ENCODE measurements at regions not wholly inside any gene's neighbourhood (a gene's known extent, or its start where the extent isn't known, plus 50 kb on each side); places are given as distances from the start of the nearest gene placed in this dataset.

DNA sequence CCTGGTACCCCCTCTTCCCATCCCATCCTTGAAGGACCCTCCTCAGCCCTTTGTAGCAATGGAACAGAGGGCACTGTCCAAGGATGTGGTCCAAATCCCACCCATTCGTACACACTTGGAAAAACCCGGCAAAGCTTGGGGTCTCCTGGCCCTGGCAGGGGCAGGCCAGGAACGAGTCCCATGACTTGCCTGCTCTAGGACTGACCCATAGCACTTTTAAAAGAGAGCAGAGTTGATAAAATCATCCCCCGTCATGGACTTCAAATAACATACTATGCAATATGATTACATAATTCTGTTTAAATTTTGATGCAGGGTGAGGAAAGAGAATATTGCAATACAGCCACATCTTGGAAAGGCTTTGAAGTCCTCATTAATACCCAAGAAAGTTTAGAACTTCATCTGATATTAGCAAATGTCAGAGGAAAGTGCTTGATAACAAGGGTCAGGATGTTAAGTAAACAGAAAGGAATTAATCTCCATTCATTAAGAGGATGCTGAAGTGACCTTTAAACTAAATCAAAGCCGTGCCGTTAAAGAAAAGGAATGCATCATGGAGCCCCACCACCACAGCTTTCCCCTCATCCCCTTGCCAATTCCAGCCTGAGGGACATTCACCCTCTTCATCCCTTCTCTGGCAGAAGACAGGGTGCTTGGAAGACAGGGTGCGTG is 60.7 kb upstream of the NXT1 start:
- H3K79me2 ChIP-seq (ENCODE audit: control insufficient read depth, insufficient read depth, low read length): no peaks in the 10 kb centered on the region
- H3K9ac ChIP-seq (ENCODE audit: low read length): no peak overlapping the region
- H4K20me1 ChIP-seq (ENCODE audit: control insufficient read depth, insufficient read depth, low read length, poor library complexity, severe bottlenecking): no peaks in the 10 kb centered on the region
- H3K27me3 ChIP-seq (replicated peaks in 1 of 4; ENCODE audit: control extremely low read depth in 1 of 4, control insufficient read depth in 3 of 4, insufficient read depth in 4 of 4, low read length in 3 of 4): no peaks in the 10 kb centered on the region
- H3K9me3 Mint-ChIP-seq (ENCODE audit: insufficient read depth): no peaks in the 10 kb centered on the region
- H2AFZ ChIP-seq (ENCODE audit: insufficient read depth, low read depth, low read length, poor library complexity, severe bottlenecking): no peak overlapping the region
- no peaks in the 10 kb centered on the region for H3K4me1 ChIP-seq (ENCODE audit: control insufficient read depth in 2 of 2, insufficient read depth in 2 of 2, low read length in 2 of 2)
- no peak overlapping the region for H3K4me3 Mint-ChIP-seq
- DNase-seq (no peak), ATAC-seq (ENCODE audit: low read depth) (no peak)
- H3K36me3 ChIP-seq (replicated peaks in 1 of 2; ENCODE audit: control extremely low read depth in 1 of 2, control insufficient read depth in 1 of 2, extremely low read depth in 1 of 2, insufficient read depth in 2 of 2, low read length in 1 of 2): no peaks in the 10 kb centered on the region
- no peak overlapping the region for H3K27ac Mint-ChIP-seq
- no peak overlapping the region for H3K4me3 ChIP-seq (ENCODE audit: control extremely low read depth in 1 of 5, extremely low read depth in 1 of 5, insufficient read depth in 1 of 5, low read depth in 2 of 5, low read length in 4 of 5)
- intact Hi-C loops (cut with micrococcal nuclease): no loop called here
- POLR2A ChIA-PET: no interaction called here
- 87% methylated on average over 5 of the region's 7 CpGs for WGBS (ENCODE audit: insufficient coverage)
- no peaks in the 10 kb centered on the region for H3K4me1 Mint-ChIP-seq
- H3K9me3 ChIP-seq (ENCODE audit: control extremely low read depth in 1 of 3, control insufficient read depth in 2 of 3, insufficient read depth in 1 of 3, low read length in 2 of 3): no peaks in the 10 kb centered on the region
- no peak for TF ChIP-seq EZH2 (IDR thresholded peaks at IDR 0.05; ENCODE audit: borderline replicate concordance, insufficient read depth, low read depth, low read length, poor library complexity, severe bottlenecking)
- no peak for TF ChIP-seq CTCF (IDR thresholded peaks at IDR 0.05)
- CTCF ChIA-PET: no interaction called here
- H3K27me3 Mint-ChIP-seq: peaks cover 16% of the 10 kb centered on the region
- no peak overlapping the region for H3K27ac ChIP-seq (ENCODE audit: low read length in 2 of 2)
- H3K4me2 ChIP-seq (replicated peaks; ENCODE audit: low read depth, low read length, poor library complexity, severe bottlenecking): no peak overlapping the region

DNA sequence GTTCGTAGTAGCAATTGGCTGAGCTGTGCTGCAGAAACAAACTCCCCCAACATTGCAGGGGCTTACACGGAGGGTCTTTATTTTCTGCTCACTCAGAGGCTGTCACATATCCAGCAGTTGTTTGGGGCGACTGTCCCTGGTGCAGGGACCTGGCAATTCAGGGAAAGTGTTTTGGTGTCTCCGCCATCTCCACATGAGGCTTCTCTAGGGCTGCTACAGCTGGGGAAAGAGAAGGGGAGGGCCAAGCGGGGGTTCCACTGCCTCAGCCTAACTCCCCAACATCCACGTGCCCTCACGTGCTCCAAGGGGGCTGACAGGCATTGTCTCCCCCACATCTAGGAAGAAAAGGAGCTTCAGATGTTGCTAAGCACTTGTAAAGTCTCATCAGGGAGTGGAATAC is 61.3 kb upstream of the NXT1 start:
- Mint-ChIP-seq H3K9me3 (ENCODE audit: insufficient read depth) (no peaks in the 10 kb centered on the region), H3K27ac (no peak overlapping the region), H3K4me3 (no peak overlapping the region), H3K27me3 (peaks cover 12% of the 10 kb centered on the region), H3K4me1 (no peaks in the 10 kb centered on the region)
- TF ChIP-seq CTCF (IDR thresholded peaks at IDR 0.05) (no peak), EZH2 (IDR thresholded peaks at IDR 0.05; ENCODE audit: borderline replicate concordance, insufficient read depth, low read depth, low read length, poor library complexity, severe bottlenecking) (no peak)
- Histone ChIP-seq H3K4me3 (ENCODE audit: control extremely low read depth in 1 of 5, extremely low read depth in 1 of 5, insufficient read depth in 1 of 5, low read depth in 2 of 5, low read length in 4 of 5) (no peak overlapping the region), H3K27me3 (replicated peaks in 1 of 4; ENCODE audit: control extremely low read depth in 1 of 4, control insufficient read depth in 3 of 4, insufficient read depth in 4 of 4, low read length in 3 of 4) (no peaks in the 10 kb centered on the region), H3K4me1 (ENCODE audit: control insufficient read depth in 2 of 2, insufficient read depth in 2 of 2, low read length in 2 of 2) (no peaks in the 10 kb centered on the region), H4K20me1 (ENCODE audit: control insufficient read depth, insufficient read depth, low read length, poor library complexity, severe bottlenecking) (no peaks in the 10 kb centered on the region), H2AFZ (ENCODE audit: insufficient read depth, low read depth, low read length, poor library complexity, severe bottlenecking) (no peak overlapping the region), H3K9me3 (ENCODE audit: control extremely low read depth in 1 of 3, control insufficient read depth in 2 of 3, insufficient read depth in 1 of 3, low read length in 2 of 3) (no peaks in the 10 kb centered on the region), H3K4me2 (replicated peaks; ENCODE audit: low read depth, low read length, poor library complexity, severe bottlenecking) (no peak overlapping the region), H3K79me2 (ENCODE audit: control insufficient read depth, insufficient read depth, low read length) (no peaks in the 10 kb centered on the region), H3K36me3 (replicated peaks in 1 of 2; ENCODE audit: control extremely low read depth in 1 of 2, control insufficient read depth in 1 of 2, extremely low read depth in 1 of 2, insufficient read depth in 2 of 2, low read length in 1 of 2) (no peaks in the 10 kb centered on the region), H3K9ac (ENCODE audit: low read length) (no peak overlapping the region), H3K27ac (ENCODE audit: low read length in 2 of 2) (no peak overlapping the region)
- DNase-seq (no peak), ATAC-seq (ENCODE audit: low read depth) (no peak)
- ChIA-PET CTCF (no interaction called here), POLR2A (no interaction called here)
- 100% methylated on average over 1 of the region's 7 CpGs for WGBS (ENCODE audit: insufficient coverage)
- intact Hi-C loops (cut with micrococcal nuclease): no loop called here
